Activated CD8-positive, alpha-beta memory T cell treated with anti-CD3 and anti-CD28 coated beads for 48 hours (primary cell): ENCODE measurements at regions not wholly inside any gene's neighbourhood (a gene's known extent, or its start where the extent isn't known, plus 50 kb on each side); places are given as distances from the start of the nearest gene placed in this dataset.
"Not testable (repeated sequence)": the region's sequence is repeated elsewhere in the genome, so short reads cannot be mapped to it uniquely, and the experiment has no call there.

ENCODE experiments used
- DNase-seq, 3 experiments: peaks; one replicate each; pipeline ENCODE4 v3.0.0-alpha.2; 2020; ENCODE audit warnings: low read depth in 2 of 3, low spot score in 2 of 3

- no peak for DNase-seq
These were observed 349.7 kb upstream of the TMEFF2 start for GRCh38 chr2:192544371-192544955.

DNA sequence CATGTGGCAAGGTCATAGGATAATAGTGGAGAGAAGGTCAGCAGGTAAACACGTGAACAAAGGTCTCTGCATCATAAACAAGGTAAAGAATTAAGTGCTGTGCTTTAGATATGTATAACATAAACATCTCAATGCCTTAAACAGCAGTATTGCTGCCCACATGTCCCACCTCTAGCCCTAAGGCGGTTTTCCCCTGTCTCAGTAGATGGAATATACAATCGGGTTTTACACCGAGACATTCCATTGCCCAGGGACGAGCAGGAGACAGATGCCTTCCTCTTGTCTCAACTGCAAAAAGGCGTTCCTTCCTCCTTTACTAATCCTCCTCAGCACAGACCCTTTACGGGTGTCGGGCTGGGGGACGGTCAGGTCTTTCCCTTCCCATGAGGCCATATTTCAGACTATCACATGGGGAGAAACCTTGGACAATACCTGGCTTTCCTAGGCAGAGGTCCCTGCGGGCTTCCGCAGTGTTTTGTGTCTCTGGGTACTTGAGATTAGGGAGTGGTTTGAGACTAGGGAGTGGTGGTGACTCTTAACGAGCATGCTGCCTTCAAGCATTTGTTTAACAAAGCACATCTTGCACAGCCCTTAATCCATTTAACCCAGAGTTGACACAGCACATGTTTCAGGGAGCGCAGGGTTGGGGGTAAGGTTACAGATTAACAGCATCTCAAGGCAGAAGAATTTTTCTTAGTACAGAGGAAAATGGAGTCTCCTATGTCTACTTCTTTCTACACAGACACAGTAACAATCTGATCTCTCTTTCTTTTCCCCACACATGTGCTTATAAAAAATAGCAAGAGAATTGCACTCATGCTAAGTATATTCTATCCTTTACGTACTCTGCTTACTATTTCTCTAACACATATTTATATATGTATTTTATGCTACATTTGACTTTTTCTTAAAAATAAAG is 347.7 kb upstream of the TMEFF2 start:
- DNase-seq = not testable (repeated sequence)

DNA sequence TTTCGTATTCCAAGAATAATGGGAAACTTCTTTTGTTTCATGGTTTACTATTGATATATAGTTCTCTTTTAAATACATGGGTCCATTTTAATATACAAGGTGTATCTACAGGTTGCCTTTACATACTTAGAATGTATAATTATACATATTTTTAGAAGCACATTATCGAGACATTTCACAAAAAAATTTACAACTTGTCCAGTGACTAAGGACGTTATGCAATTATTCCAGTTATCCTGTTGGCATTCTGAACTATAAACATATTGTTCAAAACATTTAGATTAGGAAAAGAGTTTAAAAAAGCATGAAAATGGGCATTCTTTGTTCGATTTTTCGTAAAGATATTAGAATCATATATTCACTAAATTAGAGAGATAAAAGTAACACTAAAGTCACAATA is 344.6 kb upstream of the TMEFF2 start:
- DNase-seq = no peak

GRCh38 chr2:192536922-192537624 is 342.3 kb upstream of the TMEFF2 start:
- DNase-seq = no peak

DNA sequence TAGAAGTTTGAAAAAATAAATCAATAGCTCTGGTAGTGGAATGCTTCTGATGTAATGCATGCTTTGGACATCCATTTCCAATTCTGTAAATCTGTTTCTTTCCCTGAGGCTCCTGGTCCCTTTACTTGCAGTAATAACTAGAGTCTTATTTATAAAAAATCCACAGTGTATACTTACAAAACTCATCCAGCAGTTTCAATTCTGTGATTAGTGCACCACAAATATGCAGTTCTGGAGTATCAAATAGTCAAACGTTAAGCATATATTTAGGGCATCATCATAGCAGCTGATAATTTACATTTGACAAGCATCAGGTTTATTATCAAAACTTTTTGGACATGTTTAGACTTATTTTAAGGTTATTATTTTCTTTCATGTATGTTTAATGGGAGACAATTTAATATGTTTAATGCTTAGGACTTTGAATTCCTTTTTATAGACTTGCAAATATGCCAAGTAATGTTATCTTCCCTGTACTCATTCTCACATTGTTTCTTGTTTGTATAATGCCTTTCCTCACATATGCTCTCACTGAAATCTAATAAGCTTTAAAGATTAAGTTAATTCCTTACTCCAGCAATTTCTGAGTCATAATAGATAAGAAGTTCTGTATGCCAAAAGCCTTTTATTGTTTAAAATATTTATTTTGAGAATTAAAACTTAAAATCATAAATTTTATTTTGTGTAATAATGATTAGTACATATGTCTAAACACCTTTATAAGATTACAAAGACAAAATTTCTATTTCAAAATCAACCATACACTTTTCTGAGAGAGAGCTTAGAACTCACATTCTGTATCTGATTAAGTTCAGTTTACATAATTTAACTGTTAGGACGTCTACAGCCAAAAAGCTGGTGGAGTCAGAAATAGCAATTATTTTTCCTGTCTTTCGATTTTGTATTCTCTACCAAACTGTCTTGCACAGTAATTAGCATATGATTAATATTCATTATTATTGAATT is 341.5 kb upstream of the TMEFF2 start:
- DNase-seq = no peak

GRCh38 chr2:192534072-192534471 is 339.3 kb upstream of the TMEFF2 start:
- no peak for DNase-seq

- DNase-seq = not testable (repeated sequence)
These were observed 330.0 kb upstream of the TMEFF2 start for GRCh38 chr2:192524642-192525251.

- not testable (repeated sequence) for DNase-seq
These were observed 329.5 kb upstream of the TMEFF2 start for GRCh38 chr2:192524214-192524613.

DNA sequence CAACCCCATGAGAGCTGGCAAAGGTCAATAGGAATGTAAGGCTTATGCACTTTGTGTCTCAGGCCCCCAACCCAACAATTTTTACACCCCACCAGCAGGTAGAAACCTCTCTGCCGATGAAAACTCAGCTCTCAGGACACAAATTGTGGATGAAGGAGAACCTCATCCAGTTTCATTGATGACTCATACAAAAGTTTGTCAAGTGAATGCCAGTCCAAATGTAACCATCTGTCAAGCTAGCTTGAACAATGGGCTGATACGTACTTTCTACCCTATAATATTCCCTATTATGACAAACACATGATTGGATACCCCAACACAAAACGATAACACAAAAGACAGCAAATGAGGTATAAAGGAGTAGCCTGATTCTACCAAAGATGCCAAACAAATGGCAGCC is 321.2 kb upstream of the TMEFF2 start:
- no peak for DNase-seq

- no peak for DNase-seq
These were observed 318.8 kb upstream of the TMEFF2 start for GRCh38 chr2:192513575-192513974.

GRCh38 chr2:192507836-192508450 is 313.2 kb upstream of the TMEFF2 start:
- not testable (repeated sequence) for DNase-seq

- no peak for DNase-seq
These were observed 305.9 kb upstream of the TMEFF2 start for GRCh38 chr2:192500550-192501200.

GRCh38 chr2:192499476-192499875 is 304.7 kb upstream of the TMEFF2 start:
- no peak for DNase-seq

DNA sequence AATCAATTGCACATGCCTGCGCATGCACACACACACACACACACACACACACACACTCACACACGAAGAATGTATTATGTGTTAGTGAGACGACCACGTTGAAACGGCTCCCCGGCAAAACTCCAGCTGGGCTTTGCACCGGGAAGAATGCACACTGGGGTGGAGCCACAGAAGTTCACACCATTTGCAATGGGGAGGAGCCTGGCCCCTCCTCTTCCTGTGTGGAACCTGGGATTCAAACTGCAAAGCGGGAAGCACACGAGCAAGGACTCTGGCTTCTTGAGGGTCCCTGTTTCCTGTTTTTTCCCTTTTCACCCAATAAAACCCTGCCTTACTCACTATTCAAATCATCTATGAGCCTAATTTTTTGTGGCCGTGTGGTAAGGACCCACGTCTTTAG is 304.0 kb upstream of the TMEFF2 start:
- no peak for DNase-seq

- not testable (repeated sequence) for DNase-seq
These were observed 293.4 kb upstream of the TMEFF2 start for GRCh38 chr2:192488158-192488557.

DNA sequence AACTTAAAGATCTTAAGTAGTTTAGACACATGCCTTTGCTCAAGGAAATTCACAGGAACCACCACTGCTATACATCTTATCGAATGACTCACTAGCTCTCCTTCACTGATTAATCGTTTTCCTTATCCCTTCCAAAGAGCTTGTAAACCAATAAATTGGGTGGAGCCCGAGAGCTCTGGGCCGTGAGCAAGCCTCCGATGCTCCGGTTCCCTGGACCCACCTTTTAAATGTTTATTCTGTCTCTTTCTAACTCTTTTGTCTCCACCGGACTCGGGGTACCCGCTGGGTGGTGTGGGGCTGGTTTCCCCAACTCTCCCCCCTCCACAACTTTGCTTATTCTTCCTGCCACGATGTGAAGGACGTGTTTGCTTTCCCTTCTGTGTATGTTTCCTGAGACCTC is 292.9 kb upstream of the TMEFF2 start:
- no peak for DNase-seq

GRCh38 chr2:192484903-192485302 is 290.2 kb upstream of the TMEFF2 start:
- no peak for DNase-seq

DNA sequence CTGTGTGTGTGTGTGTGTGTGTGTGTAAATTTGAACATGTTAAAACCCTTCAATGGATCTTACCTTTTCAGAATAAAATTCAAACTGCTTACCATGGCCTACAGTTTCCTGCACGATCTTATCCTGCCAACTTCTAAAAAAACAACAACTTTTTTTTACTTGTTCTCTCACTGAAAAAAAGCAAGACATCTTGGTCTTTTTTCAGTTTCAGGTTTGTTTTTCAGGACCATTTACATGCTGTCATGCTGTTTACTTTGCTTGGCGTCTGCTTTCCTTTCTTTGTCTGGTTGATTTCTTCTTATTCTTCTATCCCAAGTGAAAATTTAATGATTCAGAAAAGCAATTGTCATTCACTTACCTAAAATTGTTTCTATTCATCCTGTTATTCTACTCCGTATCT is 286.3 kb upstream of the TMEFF2 start:
- DNase-seq = no peak

GRCh38 chr2:192473331-192473730 is 278.6 kb upstream of the TMEFF2 start:
- DNase-seq = no peak
